Heart left ventricle (tissue), 16 donors: ENCODE measurements at regions not wholly inside any gene's neighbourhood (a gene's known extent, or its start where the extent isn't known, plus 50 kb on each side); places are given as distances from the start of the nearest gene placed in this dataset.

Experiments
- ATAC-seq, 4 donors: fragments of 200-7000 bp; cut with Tn5 transposase; one replicate each; pipeline ENCODE4 v1.9.1; 2020 to 2022; ENCODE audit warnings: moderate library complexity in 4 of 4, mild to moderate bottlenecking in 3 of 4, moderate number of reproducible peaks in 1 of 4
- DNase-seq, 5 donors: peaks; one replicate each; pipeline ENCODE4 v3.0.0-alpha.2; 2020
- H3K27ac ChIP-seq, 12 donors: fragments of 200-600 bp; sonication (generic) in 4 of 12; one replicate each; pipeline versions ENCODE4 v1.5.0 to v1.8.0; 2016 to 2022; ENCODE audit warnings: mild to moderate bottlenecking in 2 of 12
- H3K27me3 ChIP-seq, 9 donors: fragments of 200-600 bp; sonication (generic) in 2 of 9; one replicate each; pipeline versions ENCODE4 v1.5.1 to v1.8.0; 2016 to 2022; ENCODE audit warnings: mild to moderate bottlenecking in 3 of 9
- H3K36me3 ChIP-seq, 9 donors: fragments of 200-600 bp; sonication (generic) in 2 of 9; one replicate each; pipeline versions ENCODE4 v1.5.0 to v1.8.0; 2018 to 2022; ENCODE audit warnings: mild to moderate bottlenecking in 2 of 9
- H3K4me1 ChIP-seq, 12 donors: fragments of 200-600 bp; sonication (generic) in 4 of 12; one replicate each; pipeline versions ENCODE4 v1.5.0 to v1.8.0; 2016 to 2022; ENCODE audit warnings: mild to moderate bottlenecking in 3 of 12
- H3K4me3 ChIP-seq, 12 donors: fragments of 200-600 bp; sonication (generic) in 4 of 12; one replicate each; pipeline versions ENCODE4 v1.5.0 to v1.8.0; 2017 to 2022; ENCODE audit warnings: mild to moderate bottlenecking in 9 of 12, moderate library complexity in 4 of 12
- H3K9me3 ChIP-seq, 12 donors: fragments of 200-600 bp; sonication (generic) in 4 of 12; one replicate each; pipeline versions ENCODE4 v1.5.0 to v1.8.0; 2016 to 2022; ENCODE audit warnings: mild to moderate bottlenecking in 1 of 12
- CTCF ChIP-seq, 12 donors: fragments of 200-600 bp; sonication (generic) in 4 of 12; IDR thresholded peaks; one replicate each; pipeline versions ENCODE4 v1.5.0 to v1.8.0; 2018 to 2022; ENCODE audit warnings: antibody characterized with exemption in 12 of 12, mild to moderate bottlenecking in 5 of 12
- POLR2A ChIP-seq, 2 donors: fragments of 450-650 bp; IDR thresholded peaks; one replicate each; pipeline ENCODE4 v1.6.1; 2017; ENCODE audit warnings: antibody characterized with exemption in 2 of 2, mild to moderate bottlenecking in 2 of 2, moderate library complexity in 2 of 2
- WGBS, 4 donors: extraction: QIAGEN DNeasy Blood & Tissue Kit in 2 of 4; methylation state at CpG; one replicate each; pipeline versions ENCODE4 v1.1.5 to v1.1.7; 2013 to 2018; 5-methylcytosine and 5-hydroxymethylcytosine counted together
- intact Hi-C, 10 donors: fragments of 100-400 bp; cut with DNase I; formaldehyde crosslinking; loops; one replicate each; pipeline versions ENCODE4 v1.11.1 to v1.14.2; 2022
- donor health status: ischemic (EF 13 %, LVEDD 7.1; RV severe dilation, severe dysfunction).
- donor health status: healthy with polysubstance abuse.
- donor health status: DM: no; HTN: yes; CAD: no.
- donor health status: DM: no; HTN: no; CAD: no.
- donor health status: ischemic (EF 25% LVEDD 6.9; RV normal size, moderate dysfunction).
- donor health status: ischemic (EF 25% LVEDD 5.7; RV mildly dilated, moderate dysfunction).
- donor health status: healthy.
- donor health status: DM: yes; HTN: yes; CAD: no.
- donor health status: ischemic (EF 35%, LVEDD 5.7; RV mildly dilated, moderate dysfunction).
- donor health status: nonischemic (EF 11% LVEDD 7.7; RV severe dilation, severe dysfunction).
- donor health status: DM: yes; HTN: yes; CAD: no.
- donor health status: PGD.
- donor health status: ischemic (EF 29% LVEDD 5.4; RV normal size, mild dysfunction).
- donor health status: nonischemic (EF 23%, LVEDD 6.1; RV moderate dilation, normal function).

- Histone ChIP-seq H3K4me1 (no peaks in the 10 kb centered on the region), H3K27me3 (no peaks in the 10 kb centered on the region)
Measured at GRCh38 chrY:15447959-15448358, 923.6 kb downstream of the NLGN4Y start.

GRCh38 chrY:15455133-15455937 lies 931.0 kb downstream of the NLGN4Y start:
- DNase-seq (peak in 1 of 5 donors; percentile 49), ATAC-seq (no peak)
- H3K27ac ChIP-seq: no peak overlapping the region
- H3K4me1 ChIP-seq: no peaks in the 10 kb centered on the region
- 60 to 62% methylated on average over 39 of the region's 39 CpGs; no CpG with 5 or more reads in 2 of the 4 donors for WGBS, 4 donors
- no peaks in the 10 kb centered on the region for H3K27me3 ChIP-seq
- no peaks in the 10 kb centered on the region for H3K9me3 ChIP-seq
- intact Hi-C loops: no loop called here
- no peak for TF ChIP-seq POLR2A (IDR thresholded peaks at IDR 0.05)
- no peak for TF ChIP-seq CTCF (IDR thresholded peaks at IDR 0.05)
- H3K36me3 ChIP-seq: no peaks in the 10 kb centered on the region
- H3K4me3 ChIP-seq: peak overlapping the region in 6 of 12 donors; percentile 35 to 46 (median 42)

More at GRCh38 chrY:15447959-15448358, 923.6 kb downstream of the NLGN4Y start:
- Histone ChIP-seq H3K4me3 (no peak overlapping the region), H3K36me3 (no peaks in the 10 kb centered on the region), H3K27ac (no peak overlapping the region), H3K9me3 (no peaks in the 10 kb centered on the region)
- ATAC-seq (no peak), DNase-seq (no peak)
- intact Hi-C loops: no loop called here
- no peak for TF ChIP-seq POLR2A (IDR thresholded peaks at IDR 0.05)
- 90 to 93% methylated on average over 4 of the region's 4 CpGs; no CpG with 5 or more reads in 2 of the 4 donors for WGBS, 4 donors

GRCh38 chrY:15455980-15456469 lies 931.7 kb downstream of the NLGN4Y start:
- no peaks in the 10 kb centered on the region for H3K4me1 ChIP-seq
- intact Hi-C loops: no loop called here
- DNase-seq (peak in 3 of 5 donors; percentile 31 to 76 (median 41)), ATAC-seq (peak in 2 of 4 donors; percentile 47 to 83)
- no peaks in the 10 kb centered on the region for H3K9me3 ChIP-seq
- H3K4me3 ChIP-seq: peak overlapping the region in 6 of 12 donors; percentile 35 to 46 (median 42)
- H3K36me3 ChIP-seq: no peaks in the 10 kb centered on the region
- H3K27ac ChIP-seq: no peak overlapping the region
- TF ChIP-seq POLR2A (IDR thresholded peaks at IDR 0.05): no peak
- no peak for TF ChIP-seq CTCF (IDR thresholded peaks at IDR 0.05)
- 8 to 9% methylated on average over 49 of the region's 49 CpGs; no CpG with 5 or more reads in 2 of the 4 donors for WGBS, 4 donors
- H3K27me3 ChIP-seq: no peaks in the 10 kb centered on the region

GRCh38 chrY:15456491-15456890 lies 932.2 kb downstream of the NLGN4Y start:
- DNase-seq: peak in 1 of 5 donors; percentile 42
- H3K9me3 ChIP-seq: no peaks in the 10 kb centered on the region
- H3K4me3 ChIP-seq: peak overlapping the region in 6 of 12 donors; percentile 35 to 46 (median 42)
- intact Hi-C loops: no loop called here
- TF ChIP-seq POLR2A (IDR thresholded peaks at IDR 0.05): no peak
- TF ChIP-seq CTCF (IDR thresholded peaks at IDR 0.05): no peak
- no peaks in the 10 kb centered on the region for H3K4me1 ChIP-seq
- H3K36me3 ChIP-seq: no peaks in the 10 kb centered on the region
- no peak overlapping the region for H3K27ac ChIP-seq
- WGBS, 4 donors: 45 to 50% methylated on average over 21 of the region's 21 CpGs; no CpG with 5 or more reads in 2 of the 4 donors
- H3K27me3 ChIP-seq: no peaks in the 10 kb centered on the region
- no peak for ATAC-seq
